ENCODE measurements at regions not wholly inside any gene's neighbourhood (a gene's known extent, or its start where the extent isn't known, plus 50 kb on each side); places are given as distances from the start of the nearest gene placed in this dataset.

DNA sequence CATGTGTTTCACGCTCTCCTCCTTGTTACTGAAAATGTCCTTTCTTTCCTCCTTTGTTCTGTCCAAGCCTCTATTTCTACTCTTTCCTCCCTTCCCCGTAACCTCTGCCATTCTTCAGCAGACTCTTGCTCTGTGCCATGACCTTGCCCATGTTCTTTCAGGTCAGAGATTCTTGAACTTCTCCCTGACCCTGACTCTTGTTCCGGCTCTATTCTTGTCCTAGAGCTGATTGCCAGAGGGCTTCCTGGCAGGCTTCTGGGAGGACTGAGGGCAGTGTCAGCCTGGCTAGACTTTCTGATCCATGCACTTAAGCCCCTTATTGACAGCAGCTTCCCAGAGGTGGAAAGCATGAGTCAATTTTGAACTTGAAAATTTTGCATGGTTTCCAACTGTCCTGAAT is 174.2 kb downstream of the TMEM161B start:
- H3K9me3 ChIP-seq = no peaks in the 10 kb centered on the region
- H3K4me3 ChIP-seq = no peak overlapping the region
- 52 to 57% methylated on average over 3 of the region's 3 CpGs for WGBS, 2 donors
- H3K27ac ChIP-seq = no peak overlapping the region
- TF ChIP-seq POLR2A (IDR thresholded peaks at IDR 0.05) (no peak), CTCF (IDR thresholded peaks at IDR 0.05) (no peak)
- intact Hi-C loops (cut with DNase I) = no loop called here
- DNase-seq = no peak
- H3K4me1 ChIP-seq = no peaks in the 10 kb centered on the region
- no peaks in the 10 kb centered on the region for H3K27me3 ChIP-seq
- ATAC-seq = no peak
- no peaks in the 10 kb centered on the region for H3K36me3 ChIP-seq (replicated peaks in 1 of 2; ENCODE audit: insufficient read depth in 1 of 2, low read depth in 2 of 2)

DNA sequence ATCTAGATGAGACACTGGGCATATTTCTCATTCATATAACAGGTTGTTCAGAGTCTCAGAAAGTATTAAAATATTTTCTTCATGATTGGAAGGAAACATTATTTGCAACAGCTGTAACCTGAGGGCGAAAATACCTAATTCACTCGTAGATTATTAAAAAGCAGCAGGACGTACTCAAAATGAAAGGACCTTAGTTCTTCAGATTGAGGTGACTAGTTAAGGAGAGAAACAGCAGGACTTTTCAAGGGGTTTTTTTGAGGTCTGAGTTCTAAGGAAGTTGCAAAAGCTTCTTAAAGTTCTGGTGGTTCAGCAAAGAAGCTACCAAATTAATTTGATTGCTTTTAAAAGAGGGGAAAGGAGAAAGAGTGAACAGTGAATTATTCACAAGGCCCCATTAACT is 174.9 kb downstream of the TMEM161B start:
- 48 to 49% methylated on average over 3 of the region's 3 CpGs for WGBS, 2 donors
- Histone ChIP-seq H3K27me3 (no peaks in the 10 kb centered on the region), H3K4me3 (no peak overlapping the region), H3K4me1 (no peaks in the 10 kb centered on the region), H3K27ac (no peak overlapping the region), H3K9me3 (no peaks in the 10 kb centered on the region), H3K36me3 (replicated peaks in 1 of 2; ENCODE audit: insufficient read depth in 1 of 2, low read depth in 2 of 2) (no peaks in the 10 kb centered on the region)
- intact Hi-C loops (cut with DNase I) = no loop called here
- TF ChIP-seq POLR2A (IDR thresholded peaks at IDR 0.05) (no peak), CTCF (IDR thresholded peaks at IDR 0.05) (no peak)
- DNase-seq (no peak), ATAC-seq (no peak)

GRCh38 chr5:88092958-88093605 is 175.6 kb downstream of the TMEM161B start:
- no peaks in the 10 kb centered on the region for H3K9me3 ChIP-seq
- no peak for TF ChIP-seq POLR2A (IDR thresholded peaks at IDR 0.05)
- TF ChIP-seq CTCF (IDR thresholded peaks at IDR 0.05) = no peak
- H3K27me3 ChIP-seq = no peaks in the 10 kb centered on the region
- no peak overlapping the region for H3K27ac ChIP-seq
- DNase-seq (no peak), ATAC-seq (no peak)
- no peak overlapping the region for H3K4me3 ChIP-seq
- intact Hi-C loops (cut with DNase I) = no loop called here
- H3K36me3 ChIP-seq (replicated peaks in 1 of 2; ENCODE audit: insufficient read depth in 1 of 2, low read depth in 2 of 2) = no peaks in the 10 kb centered on the region
- 30 to 32% methylated on average over 4 of the region's 4 CpGs for WGBS, 2 donors
- H3K4me1 ChIP-seq = no peaks in the 10 kb centered on the region

GRCh38 chr5:88092358-88092757 is 176.3 kb downstream of the TMEM161B start:
- TF ChIP-seq POLR2A (IDR thresholded peaks at IDR 0.05) (no peak), CTCF (IDR thresholded peaks at IDR 0.05) (no peak)
- DNase-seq (no peak), ATAC-seq (no peak)
- no peaks in the 10 kb centered on the region for H3K4me1 ChIP-seq
- H3K27me3 ChIP-seq = no peaks in the 10 kb centered on the region
- intact Hi-C loops (cut with DNase I) = no loop called here
- H3K4me3 ChIP-seq = no peak overlapping the region
- no peaks in the 10 kb centered on the region for H3K36me3 ChIP-seq (replicated peaks in 1 of 2; ENCODE audit: insufficient read depth in 1 of 2, low read depth in 2 of 2)
- H3K27ac ChIP-seq = no peak overlapping the region
- WGBS, 2 donors = 31 to 44% methylated on average over 1 of the region's 1 CpG
- H3K9me3 ChIP-seq = no peaks in the 10 kb centered on the region

DNA sequence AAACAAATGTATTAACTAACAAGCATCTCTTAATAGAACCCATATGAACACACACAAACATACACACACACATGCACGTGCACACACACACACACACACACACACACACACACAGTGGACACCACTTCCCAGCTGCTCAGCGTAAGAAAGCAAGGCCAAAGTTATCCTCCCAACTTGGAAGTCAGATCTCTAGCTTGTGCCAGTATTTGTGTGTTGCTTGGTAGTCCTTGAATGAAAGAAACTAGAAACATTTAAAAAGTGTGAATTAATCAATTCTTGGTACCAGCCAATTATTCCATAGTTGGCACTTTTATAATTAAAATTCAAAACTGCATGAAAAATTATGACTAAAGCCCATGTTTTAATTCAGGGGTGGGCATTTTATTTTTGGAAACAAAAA is 178.1 kb downstream of the TMEM161B start:
- H3K36me3 ChIP-seq (replicated peaks in 1 of 2; ENCODE audit: insufficient read depth in 1 of 2, low read depth in 2 of 2) = no peaks in the 10 kb centered on the region
- WGBS, 2 donors = 66 to 89% methylated on average over 2 of the region's 2 CpGs
- DNase-seq (no peak), ATAC-seq (no peak)
- no peaks in the 10 kb centered on the region for H3K9me3 ChIP-seq
- no peaks in the 10 kb centered on the region for H3K27me3 ChIP-seq
- intact Hi-C loops (cut with DNase I) = no loop called here
- no peak overlapping the region for H3K27ac ChIP-seq
- no peak for TF ChIP-seq CTCF (IDR thresholded peaks at IDR 0.05)
- TF ChIP-seq POLR2A (IDR thresholded peaks at IDR 0.05) = no peak
- no peak overlapping the region for H3K4me3 ChIP-seq
- H3K4me1 ChIP-seq = no peaks in the 10 kb centered on the region

All from body of pancreas (tissue), 4 donors.